CD4-positive, alpha-beta T cell (primary cell): ENCODE measurements at regions not wholly inside any gene's neighbourhood (a gene's known extent, or its start where the extent isn't known, plus 50 kb on each side); places are given as distances from the start of the nearest gene placed in this dataset.

Experiments used
- ATAC-seq: fragments of 200-7000 bp; cut with Tn5 transposase; one replicate; pipeline ENCODE4 v1.10.0; 2022; ENCODE audit warnings: mild to moderate bottlenecking; ENCODE audit not compliant: poor library complexity
- CTCF ChIA-PET: fragments of 350-600 bp; sonication (Branson Sonifier 250); formaldehyde crosslinking; loops from one replicate; lab custom pipeline; 2021; ENCODE audit warnings: antibody characterized with exemption, inconsistent platforms; lab: Charles Lee
- POLR2A ChIA-PET: fragments of 350-600 bp; sonication (Branson Sonifier 250); formaldehyde crosslinking; loops from one replicate; lab custom pipeline; 2021; ENCODE audit warnings: antibody characterized with exemption, inconsistent platforms; lab: Charles Lee
- DNase-seq, 14 experiments: peaks; one replicate each; pipeline ENCODE4 v3.0.0-alpha.2; 2013 to 2020; ENCODE audit warnings: mixed read lengths in 2 of 14
- H3K27ac ChIP-seq, 2 donors: one replicate each; pipeline versions ENCODE4 v1.5.1 to v1.7.0; 2013; ENCODE audit warnings: low read length in 2 of 2, low read depth in 1 of 2, mild to moderate bottlenecking in 1 of 2
- H3K27me3 ChIP-seq, 2 experiments: 1 replicate in 1 of 2; 2 replicates in 1 of 2; pipeline versions ENCODE4 v1.6.1 to v1.7.0; 2013; ENCODE audit warnings: low read length in 2 of 2, control low read depth in 1 of 2, mild to moderate bottlenecking in 1 of 2, moderate library complexity in 1 of 2; ENCODE audit not compliant: insufficient read depth in 2 of 2, control insufficient read depth in 1 of 2
- H3K36me3 ChIP-seq: one replicate; pipeline ENCODE4 v1.6.1; 2013; ENCODE audit warnings: low read length, control low read depth; ENCODE audit not compliant: insufficient read depth
- H3K4me1 ChIP-seq: one replicate; pipeline ENCODE4 v1.6.1; 2013; ENCODE audit warnings: low read length, control low read depth; ENCODE audit not compliant: insufficient read depth
- H3K4me3 ChIP-seq: one replicate; pipeline ENCODE4 v1.5.1; 2013; ENCODE audit warnings: mild to moderate bottlenecking, low read length, moderate library complexity
- H3K9me3 ChIP-seq, 2 experiments: 1 replicate in 1 of 2; 2 replicates in 1 of 2; pipeline versions ENCODE4 v1.6.1 to v1.7.0; 2013; ENCODE audit warnings: low read length in 2 of 2, mild to moderate bottlenecking in 2 of 2, control low read depth in 1 of 2, moderate library complexity in 1 of 2; ENCODE audit not compliant: control insufficient read depth in 1 of 2, insufficient read depth in 1 of 2
- H3K27ac Mint-ChIP-seq: one replicate; pipeline ENCODE4 v1.8.0; 2020; ENCODE audit warnings: mixed read lengths
- H3K27me3 Mint-ChIP-seq: one replicate; pipeline ENCODE4 v1.8.0; 2021; ENCODE audit warnings: mixed read lengths
- H3K36me3 Mint-ChIP-seq: one replicate; pipeline ENCODE4 v1.8.0; 2021; ENCODE audit warnings: low read depth, mixed read lengths
- H3K4me1 Mint-ChIP-seq: one replicate; pipeline ENCODE4 v1.8.0; 2021; ENCODE audit warnings: low read depth, mixed read lengths
- H3K4me3 Mint-ChIP-seq: one replicate; pipeline ENCODE4 v1.8.0; 2020; ENCODE audit warnings: mild to moderate bottlenecking, mixed read lengths
- H3K9me3 Mint-ChIP-seq: one replicate; pipeline ENCODE4 v1.8.0; 2020; ENCODE audit warnings: mixed read lengths
- CTCF ChIP-seq: fragments of 200-600 bp; IDR thresholded peaks from one replicate; pipeline ENCODE4 v1.8.0; 2022; ENCODE audit warnings: antibody characterized with exemption, mild to moderate bottlenecking
- intact Hi-C, 2 experiments: fragments of 100-400 bp; cut with DNase I in 1 of 2; cut with micrococcal nuclease in 1 of 2; formaldehyde crosslinking; loops; one replicate each; pipeline versions ENCODE4 v1.15.1 to v1.9.0; 2023 to 2025; cut with DNase I, micrococcal nuclease

- ChIA-PET CTCF (no interaction called here), POLR2A (no interaction called here)
- Histone ChIP-seq H3K27ac (no peak overlapping the region), H3K4me1 (peaks cover 3% of the 10 kb centered on the region), H3K9me3 (no peaks in the 10 kb centered on the region), H3K36me3 (no peaks in the 10 kb centered on the region), H3K4me3 (no peak overlapping the region), H3K27me3 (peaks cover 0 to 6% of the 10 kb centered on the region in 2 experiments)
- no peaks in the 10 kb centered on the region for H3K27me3 Mint-ChIP-seq
- intact Hi-C loops = loop anchor here in 1 of 2 experiments (10.0 kb wide), 1 partner anchor 231 kb away; no protein-coding TSS in a partner anchor
- ATAC-seq (no peak), DNase-seq (no peak)
- no peak for TF ChIP-seq CTCF
- H3K27ac Mint-ChIP-seq = no peak overlapping the region
- no peaks in the 10 kb centered on the region for H3K9me3 Mint-ChIP-seq
- no peaks in the 10 kb centered on the region for H3K4me1 Mint-ChIP-seq
- no peak overlapping the region for H3K4me3 Mint-ChIP-seq
- H3K36me3 Mint-ChIP-seq = no peaks in the 10 kb centered on the region
These were observed 237.3 kb downstream of the AHR start for GRCh38 chr7:17535776-17536175.

GRCh38 chr7:17544401-17544800, 245.9 kb downstream of the AHR start:
- intact Hi-C loops = no loop called here
- Mint-ChIP-seq H3K27me3 (no peaks in the 10 kb centered on the region), H3K9me3 (no peaks in the 10 kb centered on the region), H3K27ac (no peak overlapping the region), H3K4me1 (no peaks in the 10 kb centered on the region), H3K4me3 (no peak overlapping the region), H3K36me3 (no peaks in the 10 kb centered on the region)
- no peaks in the 10 kb centered on the region for H3K27me3 ChIP-seq
- H3K9me3 ChIP-seq = no peaks in the 10 kb centered on the region
- ChIA-PET POLR2A (no interaction called here), CTCF (interaction anchor here (1.5 kb wide), 1 partner anchor 173 kb away, joined by 3 read pairs; no protein-coding TSS in a partner anchor)
- no peak for TF ChIP-seq CTCF
- no peak for DNase-seq
- no peaks in the 10 kb centered on the region for H3K4me1 ChIP-seq
- no peak overlapping the region for H3K27ac ChIP-seq
- ATAC-seq = no peak
- no peak overlapping the region for H3K4me3 ChIP-seq
- no peaks in the 10 kb centered on the region for H3K36me3 ChIP-seq

GRCh38 chr7:17545348-17545747, 246.9 kb downstream of the AHR start:
- no peaks in the 10 kb centered on the region for H3K36me3 Mint-ChIP-seq
- H3K4me1 Mint-ChIP-seq = no peaks in the 10 kb centered on the region
- Histone ChIP-seq H3K9me3 (no peaks in the 10 kb centered on the region), H3K27ac (no peak overlapping the region), H3K27me3 (no peaks in the 10 kb centered on the region), H3K4me3 (no peak overlapping the region), H3K4me1 (no peaks in the 10 kb centered on the region), H3K36me3 (no peaks in the 10 kb centered on the region)
- intact Hi-C loops = no loop called here
- ChIA-PET CTCF (no interaction called here), POLR2A (no interaction called here)
- H3K27ac Mint-ChIP-seq = no peak overlapping the region
- ATAC-seq (no peak), DNase-seq (no peak)
- no peak overlapping the region for H3K4me3 Mint-ChIP-seq
- no peaks in the 10 kb centered on the region for H3K9me3 Mint-ChIP-seq
- TF ChIP-seq CTCF = no peak
- no peaks in the 10 kb centered on the region for H3K27me3 Mint-ChIP-seq
